Astrocyte of the hippocampus (primary cell): ENCODE measurements at regions not wholly inside any gene's neighbourhood (a gene's known extent, or its start where the extent isn't known, plus 50 kb on each side); places are given as distances from the start of the nearest gene placed in this dataset.
A peak's percentile ranks its signal among the peaks of the same experiment; 100 is the strongest.

ENCODE experiments used
- DNase-seq: peaks from one replicate; pipeline ENCODE4 v3.0.0; 2011; ENCODE audit warnings: low read depth, low spot score

- no peak for DNase-seq
Observed at GRCh38 chr15:66928784-66929183, 136.6 kb upstream of the SMAD3 start.

- DNase-seq: no peak
Observed at GRCh38 chr15:66929843-66930402, 135.5 kb upstream of the SMAD3 start.

DNA sequence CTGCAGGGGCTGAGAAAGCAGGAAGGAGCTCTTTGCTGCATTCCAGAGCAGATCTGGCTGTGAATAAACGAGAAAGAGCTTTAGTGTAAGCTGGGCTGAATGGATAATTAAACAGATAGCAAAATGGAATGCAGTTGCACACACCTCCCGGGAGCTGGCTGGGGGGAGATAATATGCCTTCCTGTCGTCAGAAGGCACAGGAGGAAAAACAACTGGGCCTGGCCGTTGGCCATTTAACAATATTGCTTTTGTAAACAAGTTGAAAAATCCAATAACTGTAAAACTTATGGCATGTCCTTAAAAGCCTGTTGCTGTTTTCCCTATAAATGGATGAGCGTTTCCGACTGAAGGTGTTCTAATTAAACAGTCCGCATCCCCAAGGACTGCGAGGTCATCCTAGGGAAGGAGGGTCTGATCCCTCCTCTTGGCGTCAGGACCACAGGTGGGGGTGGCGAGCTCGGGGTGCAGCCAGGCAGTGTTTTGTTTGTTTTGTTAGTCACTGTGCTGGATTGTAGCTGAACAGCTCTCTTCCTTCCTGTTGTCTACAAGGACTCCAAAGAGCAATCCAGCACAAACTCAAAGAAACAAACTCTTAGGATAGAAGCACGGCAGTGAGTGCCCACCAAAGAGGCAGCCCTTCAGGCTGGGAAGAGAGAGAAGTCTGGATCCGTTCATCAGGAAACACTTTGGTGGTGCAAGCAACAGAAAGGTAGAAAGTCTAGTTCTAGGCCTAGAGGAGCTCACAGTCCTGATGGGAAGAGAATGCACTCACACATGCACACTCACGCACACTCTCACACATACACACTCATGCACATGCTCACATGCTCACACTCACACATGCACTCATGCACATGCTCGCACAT, 133.4 kb upstream of the SMAD3 start:
- DNase-seq: peak; percentile 80

DNA sequence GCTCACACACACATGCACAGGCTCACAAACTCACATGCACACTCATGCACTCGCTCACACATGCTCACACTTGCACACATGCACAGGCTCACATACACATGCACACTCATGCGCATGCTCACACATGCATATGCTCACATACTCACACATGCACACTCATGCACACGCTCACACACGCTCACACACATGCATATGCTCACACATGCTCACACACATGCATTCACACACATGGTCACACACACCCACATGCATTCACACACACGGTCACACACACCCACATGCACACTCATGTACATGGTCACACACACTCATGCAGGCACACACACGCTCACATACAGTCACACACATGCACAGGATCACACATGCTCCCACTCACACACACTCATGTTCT, 132.8 kb upstream of the SMAD3 start:
- DNase-seq: no peak

GRCh38 chr15:66933932-66934867, 131.2 kb upstream of the SMAD3 start:
- no peak for DNase-seq

DNA sequence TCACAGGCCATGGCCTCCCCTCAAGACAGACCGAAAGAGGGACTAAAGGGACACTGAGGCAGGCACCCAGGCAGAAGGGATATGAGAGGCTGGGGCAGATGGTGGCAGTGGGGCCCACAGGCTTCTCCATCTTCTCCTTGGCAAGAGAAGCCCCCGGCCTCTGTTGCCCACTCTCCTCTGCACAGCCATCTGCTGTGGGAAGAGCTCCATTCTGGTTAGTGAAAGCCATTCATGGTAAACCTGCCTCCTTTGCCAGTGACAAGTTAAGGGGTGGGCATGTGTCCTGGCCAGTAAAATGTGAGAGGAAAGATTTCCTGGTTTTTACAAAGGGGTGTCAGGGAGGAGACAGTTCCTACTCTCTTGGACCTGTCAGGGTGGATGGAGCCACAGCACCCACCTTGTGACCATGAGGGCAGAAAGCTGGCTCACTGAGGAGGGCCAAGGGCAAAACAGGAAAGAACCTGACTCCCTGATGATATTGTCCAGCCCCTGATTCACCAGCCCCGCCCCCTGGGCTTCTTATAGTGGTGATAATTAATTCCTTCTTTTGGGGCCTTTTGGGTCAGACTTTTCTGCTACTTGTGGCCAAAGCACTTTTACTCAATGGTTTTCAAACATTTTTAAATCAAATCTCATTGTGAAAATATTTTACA, 130.4 kb upstream of the SMAD3 start:
- no peak for DNase-seq

DNA sequence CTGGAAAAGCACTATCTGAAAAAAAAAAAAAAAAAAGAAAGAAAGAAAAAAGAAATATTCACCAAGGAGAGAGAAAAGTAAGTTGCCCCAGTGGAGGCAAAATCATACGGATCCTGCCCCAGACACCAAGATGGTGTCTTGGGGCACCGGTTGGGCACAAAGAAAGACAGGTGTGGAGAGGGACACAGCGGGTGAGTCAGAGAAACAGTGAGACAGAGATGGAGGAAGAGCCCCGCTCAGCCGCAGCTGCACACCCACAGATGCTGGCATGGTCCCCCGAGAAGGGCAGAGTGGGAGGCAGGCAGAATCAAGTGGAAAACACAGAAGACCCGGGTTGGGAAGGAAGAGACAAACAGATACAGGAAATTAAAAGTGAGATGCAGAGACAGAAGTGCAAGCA, 129.7 kb upstream of the SMAD3 start:
- DNase-seq: no peak

DNA sequence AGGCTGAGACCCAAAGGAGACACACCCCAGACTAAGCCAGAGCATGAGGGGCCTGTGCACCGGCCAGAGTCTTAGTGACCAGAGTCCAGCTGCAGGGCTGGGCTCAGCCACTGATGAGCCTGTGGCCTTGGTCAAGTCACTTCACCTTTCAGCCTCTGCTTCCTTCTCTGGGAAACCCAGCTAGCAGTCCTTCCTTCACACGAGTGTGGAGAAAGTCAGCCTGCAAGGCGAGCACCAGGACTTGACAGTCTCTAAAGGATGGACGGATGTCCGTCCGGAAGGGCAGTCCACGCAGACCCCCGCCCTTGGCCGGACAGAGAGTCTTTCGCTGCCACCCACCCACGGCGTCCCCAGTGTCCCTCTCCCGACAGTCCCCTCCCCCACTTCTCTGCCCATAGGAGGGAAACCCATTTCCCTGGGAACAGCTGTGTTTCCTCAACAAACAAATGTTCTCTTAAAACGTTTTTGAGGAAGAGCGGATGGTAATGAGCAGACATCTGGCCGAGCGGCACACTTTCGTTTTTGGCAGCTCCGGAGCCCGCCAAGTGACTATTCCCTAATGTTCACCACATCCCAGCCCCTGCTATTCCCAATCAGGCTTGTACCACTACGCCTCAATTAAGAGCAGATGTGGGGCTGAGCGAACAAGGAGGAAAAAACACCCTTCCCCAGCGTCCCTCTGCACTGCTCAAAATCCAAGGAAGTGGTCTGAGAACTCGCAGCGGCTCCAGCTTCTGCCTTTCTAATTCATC, 129.1 kb upstream of the SMAD3 start:
- DNase-seq: no peak

DNA sequence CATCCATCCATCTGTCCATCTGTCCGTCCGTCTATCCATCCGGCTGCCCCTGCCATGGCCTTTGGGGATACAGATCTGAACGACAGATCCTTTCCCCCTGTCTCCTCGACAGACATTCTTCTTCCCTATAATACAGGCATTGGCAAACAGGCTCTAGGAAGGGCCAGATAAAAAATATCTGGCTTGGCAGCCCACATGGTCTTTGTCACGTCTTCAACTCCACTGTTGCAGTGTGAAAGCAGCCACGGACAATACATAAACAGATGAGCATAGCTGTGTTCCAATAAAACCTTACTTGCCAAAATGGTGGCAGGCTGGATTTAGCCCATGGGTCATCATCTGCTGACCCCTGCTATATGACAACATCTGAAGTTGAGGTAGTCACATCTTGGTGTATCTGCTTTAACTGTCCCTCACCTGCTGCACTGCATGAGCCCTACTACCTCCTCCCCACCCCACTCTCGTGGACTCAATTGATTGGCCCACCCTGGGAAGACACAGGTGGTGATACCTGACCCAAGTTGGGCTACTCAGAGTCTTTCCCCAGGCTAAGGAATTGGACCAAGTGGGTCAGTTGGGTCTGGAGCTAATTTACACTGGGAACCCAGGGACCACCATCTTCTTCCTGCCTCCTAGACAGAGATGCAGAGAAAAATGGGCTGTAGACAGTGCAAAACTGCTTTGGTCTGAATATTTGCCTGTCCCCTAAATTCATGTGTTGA, 128.4 kb upstream of the SMAD3 start:
- no peak for DNase-seq

GRCh38 chr15:66937588-66937987, 127.8 kb upstream of the SMAD3 start:
- no peak for DNase-seq

GRCh38 chr15:66938114-66938830, 127.1 kb upstream of the SMAD3 start:
- no peak for DNase-seq

DNA sequence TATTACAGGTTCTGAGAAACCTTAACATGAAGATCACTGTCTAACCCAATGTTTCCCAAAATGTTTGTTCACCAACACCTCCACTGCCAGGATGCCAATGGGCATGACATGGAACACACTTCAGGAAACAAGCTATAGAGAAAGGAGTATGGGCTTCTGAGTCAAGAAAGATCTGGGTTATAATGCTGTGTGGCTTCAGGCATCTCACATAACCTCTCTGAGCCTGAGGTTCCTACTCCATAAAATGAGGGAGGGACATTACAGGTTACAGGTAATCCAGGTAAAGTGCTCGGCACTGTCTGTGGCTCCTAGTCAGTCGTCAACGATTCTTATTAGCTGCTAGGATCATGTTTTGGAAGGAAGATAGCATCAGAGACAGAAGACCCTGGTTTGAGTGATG, 126.4 kb upstream of the SMAD3 start:
- no peak for DNase-seq

DNA sequence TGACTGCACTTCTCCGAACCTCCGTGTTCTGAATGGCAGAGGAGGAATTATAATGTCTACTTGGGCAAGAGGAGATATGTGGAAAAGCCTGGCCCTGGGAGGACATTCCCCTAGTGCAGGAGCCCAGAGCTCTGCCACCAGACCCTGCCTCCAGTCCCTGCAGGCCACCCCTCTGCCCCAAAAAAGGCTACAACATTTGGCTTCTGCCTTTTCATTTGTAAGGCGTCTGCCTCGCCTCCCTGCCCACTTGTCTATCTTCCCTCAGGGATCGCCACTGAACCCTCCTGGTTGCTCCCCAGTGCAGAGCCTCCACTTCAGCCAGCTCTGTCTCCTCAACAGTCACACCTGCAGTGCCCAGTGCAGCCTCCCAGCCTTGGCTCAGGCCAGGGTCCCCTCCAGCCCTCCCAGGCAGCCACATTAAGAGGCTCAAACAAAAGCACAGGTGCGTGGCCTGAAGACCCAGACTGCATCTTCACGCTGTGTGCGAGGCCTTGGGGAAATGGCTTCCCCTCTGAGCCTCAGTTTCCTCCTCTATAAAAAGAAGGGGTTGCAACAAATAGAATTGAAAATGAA, 125.9 kb upstream of the SMAD3 start:
- DNase-seq: no peak

DNA sequence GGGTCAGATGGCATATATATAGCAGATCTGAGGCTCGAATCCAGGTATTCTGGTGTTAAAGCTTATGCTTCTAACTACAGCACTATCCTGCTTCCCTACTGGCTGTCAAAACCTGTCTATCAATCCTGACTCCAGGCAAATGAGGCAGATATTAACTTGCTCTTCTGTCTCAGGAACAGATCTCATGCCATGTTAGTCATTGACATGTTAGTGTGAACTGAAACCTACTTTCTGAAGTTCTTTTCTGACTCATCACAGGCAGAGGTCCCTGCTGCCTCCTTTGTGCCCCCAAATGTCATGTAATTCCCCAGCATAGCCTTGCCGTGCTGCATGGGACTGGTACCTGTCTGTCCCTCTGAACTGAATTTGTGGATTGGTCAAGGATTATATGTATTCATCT, 125.0 kb upstream of the SMAD3 start:
- no peak for DNase-seq

DNA sequence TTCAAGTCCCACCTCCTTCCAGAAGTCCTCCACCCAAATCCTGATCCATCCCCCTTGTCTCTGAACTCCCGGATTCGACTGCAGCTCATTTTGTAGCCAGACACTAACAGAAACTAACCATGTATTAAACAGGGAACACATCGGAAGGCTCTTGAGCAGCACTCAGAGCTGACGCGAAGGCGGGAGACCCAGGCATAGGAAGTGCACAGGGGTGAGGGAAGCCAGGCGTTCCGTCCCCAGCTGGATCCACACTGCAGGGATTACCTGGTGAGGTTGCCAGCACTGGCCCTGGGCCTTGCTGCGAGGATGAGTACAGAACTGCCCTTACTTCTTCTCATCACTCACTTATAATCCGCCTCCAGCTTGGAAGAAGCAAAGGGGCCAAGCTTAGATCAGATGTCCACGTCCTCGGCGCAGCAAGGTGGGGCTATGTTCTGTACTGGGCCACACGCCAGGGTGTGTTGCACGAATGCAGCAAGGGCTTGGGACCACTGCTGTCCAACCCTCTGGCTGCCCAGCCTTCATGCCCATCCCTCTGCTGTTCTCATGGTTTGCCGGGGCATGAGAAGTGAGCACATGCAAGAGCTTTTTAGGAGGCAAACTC, 124.2 kb upstream of the SMAD3 start:
- no peak for DNase-seq

DNA sequence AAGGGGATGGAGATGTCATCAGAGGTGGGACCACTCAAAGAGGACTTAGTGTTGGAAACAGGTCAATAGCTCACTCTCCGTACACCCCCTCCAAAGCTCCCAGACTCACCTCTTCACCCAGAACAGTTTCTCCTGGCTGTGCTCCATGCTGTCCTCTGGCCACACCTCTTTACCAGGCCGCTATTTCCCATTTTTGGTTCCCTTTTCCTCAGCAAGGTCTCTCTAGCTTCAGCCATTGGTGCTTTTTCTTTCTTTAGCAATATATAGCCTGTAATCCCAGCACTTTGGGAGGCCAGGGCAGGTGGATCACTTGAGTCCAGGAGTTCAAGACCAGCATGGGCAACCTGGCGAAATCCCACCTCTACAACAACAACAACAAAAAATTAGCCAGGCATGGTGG, 123.6 kb upstream of the SMAD3 start:
- no peak for DNase-seq

- no peak for DNase-seq
Observed at GRCh38 chr15:66942649-66943390, 122.6 kb upstream of the SMAD3 start.

- DNase-seq: peak; percentile 55
Observed at GRCh38 chr15:66943456-66944095, 121.8 kb upstream of the SMAD3 start.
